A549 (cell line): ENCODE measurements at regions not wholly inside any gene's neighbourhood (a gene's known extent, or its start where the extent isn't known, plus 50 kb on each side); places are given as distances from the start of the nearest gene placed in this dataset.

Experiments used
- ATAC-seq, 2 experiments: fragments of 200-7000 bp in 1 of 2; fragments of >200 bp in 1 of 2; cut with Nextera tagmentation in 1 of 2; cut with Tn5 transposase in 1 of 2; 3 replicates each; pipeline versions ENCODE4 v1.8.0 to v1.9.1; 2018 to 2020; ENCODE audit warnings: mild to moderate bottlenecking in 1 of 2, moderate library complexity in 1 of 2
- CTCF ChIA-PET: fragments of 300-600 bp; sonication (Branson Sonifier 250); formaldehyde crosslinking; extraction: SDS; loops from one replicate; lab custom pipeline; 2021; ENCODE audit warnings: antibody characterized with exemption, inconsistent platforms; lab: Yijun Ruan, JAX
- POLR2A ChIA-PET: fragments of 350-600 bp; formaldehyde crosslinking; extraction: SDS; loops from one replicate; lab custom pipeline; 2021; ENCODE audit warnings: antibody characterized with exemption, inconsistent platforms; lab: Yijun Ruan, JAX
- DNase-seq, 2 experiments: peaks; one replicate each; pipeline versions ENCODE4 v3.0.0 to v3.0.0-alpha.2; 2011 to 2016; ENCODE audit warnings: low read depth in 1 of 2, low spot score in 1 of 2
- FAIRE-seq: peaks from 2 replicates; lab custom pipeline; 2011; peaks lifted over from hg19 to GRCh38; lab: Jason Lieb, UNC
- H3K27ac ChIP-seq, 2 experiments: fragments of >200 bp; sonication (Bioruptor Twin); formaldehyde crosslinking; 3 replicates each; pipeline ENCODE4 v1.5.1; 2016 to 2017
- H3K4me1 ChIP-seq: fragments of >200 bp; sonication (Bioruptor Twin); formaldehyde crosslinking; 3 replicates; pipeline ENCODE4 v1.6.1; 2016
- H3K4me2 ChIP-seq: fragments of >200 bp; sonication (Bioruptor Twin); formaldehyde crosslinking; 3 replicates; pipeline ENCODE4 v1.6.1; 2016
- H3K4me3 ChIP-seq: fragments of >200 bp; sonication (Bioruptor Twin); formaldehyde crosslinking; 3 replicates; pipeline ENCODE4 v1.5.1; 2016
- H3K9me3 ChIP-seq: fragments of >200 bp; sonication (Bioruptor Twin); formaldehyde crosslinking; 3 replicates; pipeline ENCODE4 v1.6.1; 2016
- BHLHE40 ChIP-seq: IDR thresholded peaks from 2 replicates; pipeline ENCODE4 v1.6.1; 2012; ENCODE audit warnings: low read depth, low read length, inconsistent platforms
- CBX2 ChIP-seq: fragments of 200-600 bp; sonication (generic); IDR thresholded peaks from 2 replicates; pipeline ENCODE4 v1.6.1; 2016; ENCODE audit warnings: low read depth, mild to moderate bottlenecking, borderline replicate concordance
- CEBPB ChIP-seq, 2 experiments: fragments of >200 bp in 1 of 2; sonication (Bioruptor Twin) in 1 of 2; formaldehyde crosslinking in 1 of 2; IDR thresholded peaks; 2 replicates each; pipeline ENCODE4 v1.6.1; 2012 to 2016
- E2F6 ChIP-seq: IDR thresholded peaks from 2 replicates; pipeline ENCODE4 v1.6.1; 2012; ENCODE audit warnings: low read depth, borderline replicate concordance
- EHMT2 ChIP-seq: fragments of 200-600 bp; sonication (generic); IDR thresholded peaks from 2 replicates; pipeline ENCODE4 v1.6.1; 2016; ENCODE audit warnings: antibody characterized with exemption, low read depth, mild to moderate bottlenecking, moderate library complexity
- ELK1 ChIP-seq: fragments of 150-350 bp; IDR thresholded peaks from 2 replicates; pipeline ENCODE4 v1.6.1; 2014; ENCODE audit warnings: low read depth, mild to moderate bottlenecking, low read length
- HDAC2 ChIP-seq: fragments of 200-600 bp; sonication (generic); IDR thresholded peaks from 2 replicates; pipeline ENCODE4 v1.6.1; 2016
- HES2 ChIP-seq: fragments of >200 bp; sonication (Bioruptor Twin); formaldehyde crosslinking; IDR thresholded peaks from 2 replicates; pipeline ENCODE4 v1.6.1; 2016
- HEYL ChIP-seq: fragments of 250-450 bp; sonication (Bioruptor Pico); IDR thresholded peaks from 2 replicates; pipeline ENCODE4 v1.8.0; 2021; ENCODE audit warnings: mild to moderate bottlenecking, moderate library complexity
- HOXB13 ChIP-seq: fragments of 250-450 bp; sonication (Bioruptor Pico); IDR thresholded peaks from 2 replicates; pipeline ENCODE4 v1.5.0; 2020; ENCODE audit warnings: low read depth, mild to moderate bottlenecking, moderate library complexity
- MAX ChIP-seq: IDR thresholded peaks from 2 replicates; pipeline ENCODE4 v1.6.1; 2012
- MAZ ChIP-seq: fragments of 150-350 bp; IDR thresholded peaks from 2 replicates; pipeline ENCODE4 v1.6.1; 2014; ENCODE audit warnings: antibody characterized with exemption, low read depth, low read length, borderline replicate concordance
- MYC ChIP-seq: IDR thresholded peaks from 2 replicates; pipeline ENCODE4 v1.6.1; 2012; ENCODE audit warnings: mild to moderate bottlenecking, inconsistent platforms, low read length, improper control_type of control experiment, borderline replicate concordance
- PHF8 ChIP-seq: fragments of 200-600 bp; sonication (generic); IDR thresholded peaks from 2 replicates; pipeline ENCODE4 v1.6.1; 2016; ENCODE audit warnings: low read depth, mild to moderate bottlenecking, antibody characterized with exemption, moderate library complexity, borderline replicate concordance
- POLR2A ChIP-seq: IDR thresholded peaks from 2 replicates; pipeline ENCODE4 v1.6.1; 2012; ENCODE audit warnings: mild to moderate bottlenecking, low read length
- POLR2AphosphoS2 ChIP-seq: conservative IDR thresholded peaks from 2 replicates; pipeline ENCODE4 v1.6.1; 2012; ENCODE audit warnings: low read length, improper control_type of control experiment, inconsistent platforms
- REST ChIP-seq: fragments of 200-600 bp; sonication (generic); IDR thresholded peaks from 2 replicates; pipeline ENCODE4 v1.6.1; 2016; ENCODE audit warnings: antibody characterized with exemption, mild to moderate bottlenecking, moderate library complexity
- TFCP2L1 ChIP-seq: fragments of 250-450 bp; sonication (Bioruptor Pico); IDR thresholded peaks from 2 replicates; pipeline ENCODE4 v1.5.0; 2021; ENCODE audit warnings: mild to moderate bottlenecking
- ZNF302 ChIP-seq: fragments of 250-450 bp; sonication (Bioruptor Pico); IDR thresholded peaks from 2 replicates; pipeline ENCODE4 v1.9.0; 2021; ENCODE audit warnings: inconsistent platforms, mild to moderate bottlenecking, moderate library complexity
- WGBS: methylation state at CpG from one replicate; pipeline ENCODE4 v1.1.6; 2017; ENCODE audit errors: missing lambda C conversion rate; 5-methylcytosine and 5-hydroxymethylcytosine counted together

GRCh38 chr15:89396723-89397652 is 62.4 kb upstream of the POLG start:
- TF ChIP-seq POLR2A (no peak), ELK1 (no peak), REST (no peak), POLR2AphosphoS2 (no peak)
- TF ChIP-seq, all 56 proteins: peak for 0
- Histone ChIP-seq H3K27ac (no peak overlapping the region), H3K4me3 (no peak overlapping the region), H3K4me2 (no peak overlapping the region), H3K9me3 (no peaks in the 10 kb centered on the region), H3K4me1 (peaks cover 19% of the 10 kb centered on the region)
- FAIRE-seq (no peak), ATAC-seq (no peak), DNase-seq (no peak)
- 75% methylated on average over 10 of the region's 12 CpGs for WGBS
- ChIA-PET CTCF (interaction anchor here (1.5 to 9.4 kb wide), 7 partner anchors 10 to 39 kb away, joined by 3 to 223 read pairs (median 6); no protein-coding TSS in a partner anchor), POLR2A (no interaction called here)

- DNase-seq (no peak), ATAC-seq (no peak), FAIRE-seq (no peak)
- no peak overlapping the region for H3K4me2 ChIP-seq
- TF ChIP-seq CEBPB (IDR thresholded peaks at IDR 0.05) (peak; percentile 82 to 87; a peak in 3 of 4 replicates), TFCP2L1 (CRISPR knock-in tag) (no peak)
- H3K9me3 ChIP-seq: no peaks in the 10 kb centered on the region
- 57% methylated on average over 4 of the region's 4 CpGs for WGBS
- POLR2A ChIA-PET: no interaction called here
- H3K27ac ChIP-seq: no peak overlapping the region
- H3K4me3 ChIP-seq: no peak overlapping the region
- H3K4me1 ChIP-seq: peaks cover 9% of the 10 kb centered on the region
- CTCF ChIA-PET: interaction anchor here (1.4 to 21.9 kb wide), 4 partner anchors 21 to 37 kb away, joined by 3 to 494 read pairs (median 31); no protein-coding TSS in a partner anchor
Observed at GRCh38 chr15:89395996-89396395, 61.4 kb upstream of the POLG start.

- no peak overlapping the region for H3K4me3 ChIP-seq
- WGBS: 72% methylated on average over 10 of the region's 10 CpGs
- ATAC-seq (no peak), DNase-seq (no peak), FAIRE-seq (no peak)
- H3K27ac ChIP-seq: no peak overlapping the region
- POLR2A ChIA-PET: no interaction called here
- no peak overlapping the region for H3K4me2 ChIP-seq
- CTCF ChIA-PET: interaction anchor here (0.9 to 21.9 kb wide), 6 partner anchors 20 to 77 kb away, joined by 3 to 494 read pairs (median 5); no protein-coding TSS in a partner anchor
- H3K9me3 ChIP-seq: no peaks in the 10 kb centered on the region
- H3K4me1 ChIP-seq: peaks cover 4% of the 10 kb centered on the region; the same call in 1 of the 3 replicates
- TF ChIP-seq MAZ (no peak), POLR2AphosphoS2 (no peak), MYC (no peak), HDAC2 (no peak), ELK1 (no peak), HES2 (no peak), CEBPB (IDR thresholded peaks at IDR 0.05) (no peak), HEYL (CRISPR knock-in tag) (no peak), REST (no peak), E2F6 (no peak), ZNF302 (CRISPR knock-in tag) (no peak), BHLHE40 (no peak), PHF8 (no peak), MAX (no peak), CBX2 (no peak), HOXB13 (CRISPR knock-in tag) (no peak), EHMT2 (no peak)
Observed at GRCh38 chr15:89395461-89395871, 60.8 kb upstream of the POLG start.
